ENCODE measurements at regions not wholly inside any gene's neighbourhood (a gene's known extent, or its start where the extent isn't known, plus 50 kb on each side); places are given as distances from the start of the nearest gene placed in this dataset.

GRCh38 chr5:166050531-166050930 lies 2240.9 kb upstream of the WWC1 start:
- no peak for DNase-seq (ENCODE audit: low read depth in 2 of 2)

GRCh38 chr5:166058660-166059059 lies 2232.8 kb upstream of the WWC1 start:
- DNase-seq (ENCODE audit: low read depth in 2 of 2) = no peak

GRCh38 chr5:166062094-166062493 lies 2229.4 kb upstream of the WWC1 start:
- no peak for DNase-seq (ENCODE audit: low read depth in 2 of 2)

- DNase-seq (ENCODE audit: low read depth in 2 of 2) = no peak
Measured at GRCh38 chr5:166062719-166063118, 2228.7 kb upstream of the WWC1 start.

GRCh38 chr5:166063261-166063660 lies 2228.2 kb upstream of the WWC1 start:
- no peak for DNase-seq (ENCODE audit: low read depth in 2 of 2)

- DNase-seq (ENCODE audit: low read depth in 2 of 2) = no peak
Measured at GRCh38 chr5:166068547-166069335, 2222.7 kb upstream of the WWC1 start.

GRCh38 chr5:166073901-166074581 lies 2217.4 kb upstream of the WWC1 start:
- DNase-seq (ENCODE audit: low read depth in 2 of 2) = no peak

- DNase-seq (ENCODE audit: low read depth in 2 of 2) = no peak
Measured at GRCh38 chr5:166074582-166075481, 2216.6 kb upstream of the WWC1 start.

- DNase-seq (ENCODE audit: low read depth in 2 of 2) = no peak
Measured at GRCh38 chr5:166083183-166083959, 2208.1 kb upstream of the WWC1 start.

- no peak for DNase-seq (ENCODE audit: low read depth in 2 of 2)
Measured at GRCh38 chr5:166086568-166086967, 2204.9 kb upstream of the WWC1 start.

GRCh38 chr5:166088389-166089039 lies 2202.9 kb upstream of the WWC1 start:
- no peak for DNase-seq (ENCODE audit: low read depth in 2 of 2)

- DNase-seq (ENCODE audit: low read depth in 2 of 2) = no peak
Measured at GRCh38 chr5:166091931-166092330, 2199.5 kb upstream of the WWC1 start.

GRCh38 chr5:166093312-166093711 lies 2198.1 kb upstream of the WWC1 start:
- DNase-seq (ENCODE audit: low read depth in 2 of 2) = no peak

- DNase-seq (ENCODE audit: low read depth in 2 of 2) = no peak
Measured at GRCh38 chr5:166102947-166103346, 2188.5 kb upstream of the WWC1 start.

GRCh38 chr5:166111021-166111420 lies 2180.4 kb upstream of the WWC1 start:
- DNase-seq (ENCODE audit: low read depth in 2 of 2) = no peak

- no peak for DNase-seq (ENCODE audit: low read depth in 2 of 2)
Measured at GRCh38 chr5:166117072-166118066, 2174.1 kb upstream of the WWC1 start.

- DNase-seq (ENCODE audit: low read depth in 2 of 2) = no peak
Measured at GRCh38 chr5:166119506-166119905, 2171.9 kb upstream of the WWC1 start.

- DNase-seq (ENCODE audit: low read depth in 2 of 2) = no peak
Measured at GRCh38 chr5:166123717-166124116, 2167.7 kb upstream of the WWC1 start.

GRCh38 chr5:166127766-166128570 lies 2163.5 kb upstream of the WWC1 start:
- no peak for DNase-seq (ENCODE audit: low read depth in 2 of 2)

Data from stimulated activated CD4-positive, alpha-beta T cell treated with anti-CD3 and anti-CD28 coated beads, Interleukin-1b, Interleukin-23, amount 100 ng/mL, for 4 hours (primary cell).